GM12878 (cell line): ENCODE measurements at regions not wholly inside any gene's neighbourhood (a gene's known extent, or its start where the extent isn't known, plus 50 kb on each side); places are given as distances from the start of the nearest gene placed in this dataset.

Experiments
- ATAC-seq: fragments of 200-7000 bp; cut with Tn5 transposase; 3 replicates; pipeline ENCODE4 v1.9.1; 2020; ENCODE audit warnings: mild to moderate bottlenecking, moderate library complexity
- BruUV-seq: library from RNA; stranded (reverse); fragments of 400-500 nt; replicated peaks from 2 replicates; lab custom pipeline; 2021; lab: Mats Ljungman, UMichigan
- CTCF ChIA-PET: fragments of 300-600 bp; sonication (Branson Sonifier 250); formaldehyde crosslinking; extraction: SDS; loops from one replicate; lab custom pipeline; 2021; ENCODE audit warnings: inconsistent platforms; lab: Yijun Ruan, JAX
- POLR2A ChIA-PET: fragments of 350-600 bp; formaldehyde crosslinking; extraction: SDS; loops from one replicate; lab custom pipeline; 2021; ENCODE audit warnings: inconsistent platforms; lab: Charles Lee
- RAD21 ChIA-PET: fragments of 300-600 bp; sonication (Branson Sonifier 250); formaldehyde crosslinking; loops from one replicate; lab custom pipeline; 2023; ENCODE audit warnings: antibody characterized with exemption; ENCODE audit not compliant: unreplicated experiment; lab: Charles Lee
- SMC1A ChIA-PET: fragments of 300-600 bp; sonication (Branson Sonifier 250); formaldehyde crosslinking; loops from one replicate; lab custom pipeline; 2023; ENCODE audit not compliant: unreplicated experiment, uncharacterized antibody; lab: Charles Lee
- DNase-seq: peaks from one replicate; pipeline ENCODE4 v3.0.0-alpha.2; 2011; ENCODE audit warnings: low read depth, low spot score
- FAIRE-seq: peaks from 3 replicates; lab custom pipeline; 2011; peaks lifted over from hg19 to GRCh38; lab: Jason Lieb, UNC
- H2AFZ ChIP-seq: 2 replicates; pipeline ENCODE4 v1.6.0; 2011; ENCODE audit warnings: low read depth, low read length, control low read depth; ENCODE audit not compliant: control insufficient read depth
- H3K27ac ChIP-seq: 2 replicates; pipeline ENCODE4 v1.5.1; 2011; ENCODE audit warnings: control low read depth; ENCODE audit not compliant: control insufficient read depth, insufficient read depth
- H3K27me3 ChIP-seq, 2 experiments: replicated peaks in 1 of 2; 2 replicates each; pipeline versions ENCODE4 v1.6.0 to v1.6.1; 2011; ENCODE audit warnings: low read length in 1 of 2; ENCODE audit not compliant: control insufficient read depth in 2 of 2, insufficient read depth in 2 of 2
- H3K36me3 ChIP-seq, 2 experiments: 2 replicates each; pipeline ENCODE4 v1.5.1; 2011; ENCODE audit warnings: low read length in 1 of 2; ENCODE audit not compliant: control insufficient read depth in 2 of 2, insufficient read depth in 2 of 2
- H3K4me1 ChIP-seq: 2 replicates; pipeline ENCODE4 v1.6.1; 2011; ENCODE audit warnings: mild to moderate bottlenecking, low read length, moderate library complexity, mixed read lengths; ENCODE audit not compliant: control insufficient read depth, insufficient read depth
- H3K4me2 ChIP-seq: 2 replicates; pipeline ENCODE4 v1.6.0; 2011; ENCODE audit warnings: control low read depth; ENCODE audit not compliant: control insufficient read depth, insufficient read depth
- H3K4me3 ChIP-seq: fragments of 200-600 bp; sonication (generic); 2 replicates; pipeline ENCODE4 v1.5.1; 2016
- H3K79me2 ChIP-seq: 2 replicates; pipeline ENCODE4 v1.6.0; 2011; ENCODE audit warnings: low read length; ENCODE audit not compliant: control insufficient read depth, insufficient read depth
- H3K9ac ChIP-seq: 2 replicates; pipeline ENCODE4 v1.8.0; 2011; ENCODE audit warnings: low read length, control low read depth, mixed read lengths; ENCODE audit not compliant: control insufficient read depth, insufficient read depth
- H3K9me3 ChIP-seq: replicated peaks from 3 replicates; pipeline ENCODE4 v1.5.1; 2011; ENCODE audit warnings: mild to moderate bottlenecking, low read length; ENCODE audit not compliant: control insufficient read depth, insufficient read depth
- H4K20me1 ChIP-seq: 2 replicates; pipeline ENCODE4 v1.6.0; 2011; ENCODE audit not compliant: control insufficient read depth, insufficient read depth
- ASH2L ChIP-seq: fragments of 300-600, 200-600 bp; sonication (generic); IDR thresholded peaks from 2 replicates; pipeline ENCODE4 v1.6.1; 2017; ENCODE audit warnings: low read depth, mild to moderate bottlenecking, borderline replicate concordance
- BCL3 ChIP-seq: IDR thresholded peaks from 2 replicates; pipeline ENCODE4 v1.6.1; 2011; ENCODE audit warnings: borderline replicate concordance, low read depth, mild to moderate bottlenecking, moderate library complexity, low read length; ENCODE audit not compliant: insufficient read depth, poor library complexity, severe bottlenecking
- CBFB ChIP-seq: IDR thresholded peaks from 2 replicates; pipeline ENCODE4 v1.6.1; 2016; ENCODE audit warnings: antibody characterized with exemption, low read depth
- CBX5 ChIP-seq: sonication (generic); IDR thresholded peaks from 2 replicates; pipeline ENCODE4 v1.6.1; 2016; ENCODE audit warnings: low read depth, moderate library complexity, mild to moderate bottlenecking, inconsistent platforms
- MXI1 ChIP-seq: fragments of 150-350 bp; IDR thresholded peaks from 2 replicates; pipeline ENCODE4 v1.6.1; 2011; ENCODE audit warnings: low read depth, mild to moderate bottlenecking, inconsistent platforms, low read length, improper control_type of control experiment
- PRDM15 ChIP-seq: fragments of 450-650 bp; formaldehyde crosslinking; IDR thresholded peaks from 2 replicates; pipeline ENCODE4 v1.4.0; 2020; ENCODE audit warnings: mild to moderate bottlenecking, moderate library complexity
- ZNF592 ChIP-seq: fragments of 450-650 bp; IDR thresholded peaks from 2 replicates; pipeline ENCODE4 v1.6.1; 2017; ENCODE audit warnings: mild to moderate bottlenecking, moderate library complexity
- ZSCAN29 ChIP-seq: fragments of 450-650 bp; IDR thresholded peaks from 2 replicates; pipeline ENCODE4 v1.6.1; 2017; ENCODE audit warnings: mild to moderate bottlenecking, moderate library complexity
- WGBS: methylation state at CpG from one replicate; pipeline ENCODE4 v1.1.6; 2016; ENCODE audit warnings: low lambda C conversion rate; ENCODE audit not compliant: insufficient replicate concordance, insufficient coverage; ENCODE audit errors: missing lambda C conversion rate; 5-methylcytosine and 5-hydroxymethylcytosine counted together
- in situ Hi-C: fragments of 300-500 bp; cut with MboI; formaldehyde crosslinking; loops from 9 replicates; pipeline ENCODE4 v1.14.3; 2018; ENCODE audit warnings: mixed read lengths
- intact Hi-C: fragments of 100-400 bp; cut with micrococcal nuclease; formaldehyde crosslinking; loops from one replicate; pipeline ENCODE4 v1.14.2; 2022; ENCODE audit not compliant: unreplicated experiment

- Histone ChIP-seq H2AFZ (no peak overlapping the region), H3K27me3 (no peaks in the 10 kb centered on the region), H3K36me3 (no peaks in the 10 kb centered on the region), H3K27ac (no peak overlapping the region), H3K79me2 (no peaks in the 10 kb centered on the region), H3K9ac (no peak overlapping the region), H3K9me3 (no peaks in the 10 kb centered on the region; the same call in 2 of the 3 replicates), H3K4me2 (no peak overlapping the region), H3K4me1 (no peaks in the 10 kb centered on the region), H3K4me3 (no peak overlapping the region), H4K20me1 (no peaks in the 10 kb centered on the region)
- ChIA-PET CTCF (no interaction called here), POLR2A (no interaction called here), RAD21 (no interaction called here), SMC1A (interaction anchor here (0.8 kb wide), 1 partner anchor 188 kb away, joined by 3 read pairs; no protein-coding TSS in a partner anchor)
- intact Hi-C loops (no loop called here), in situ Hi-C loops (no loop called here)
- FAIRE-seq (no peak), DNase-seq (no peak), ATAC-seq (no peak)
- TF ChIP-seq MXI1 (no peak), ZSCAN29 (no peak), CBFB (no peak), PRDM15 (no peak), ZNF592 (no peak), ASH2L (no peak), BCL3 (no peak), CBX5 (no peak)
- 39% methylated on average over 6 of the region's 6 CpGs for WGBS
- no TSS peak for BruUV-seq
These were observed 223.0 kb downstream of the IRX1 start for GRCh38 chr5:3818624-3819023.
